K562 (cell line): ENCODE measurements at regions not wholly inside any gene's neighbourhood (a gene's known extent, or its start where the extent isn't known, plus 50 kb on each side); places are given as distances from the start of the nearest gene placed in this dataset.
A peak's percentile ranks its signal among the peaks of the same experiment; 100 is the strongest.

Source experiments
- CGGBP1 ChIP-seq: fragments of 250-450 bp; sonication (Bioruptor Pico); IDR thresholded peaks from 2 replicates; pipeline ENCODE4 v1.9.0; 2021; ENCODE audit warnings: mild to moderate bottlenecking
- DEAF1 ChIP-seq: fragments of 450-650 bp; formaldehyde crosslinking; IDR thresholded peaks from 2 replicates; pipeline ENCODE4 v1.4.0; 2020; ENCODE audit warnings: mild to moderate bottlenecking, moderate library complexity
- ELF1 ChIP-seq: fragments of 200-800 bp; sonication (Bioruptor generic); IDR thresholded peaks from 2 replicates; pipeline ENCODE4 v1.6.1; 2016; ENCODE audit warnings: missing genetic modification characterization, missing compliant biosample characterization
- ESRRA ChIP-seq: fragments of 450-650 bp; IDR thresholded peaks from 2 replicates; pipeline ENCODE4 v1.6.1; 2014; ENCODE audit warnings: low read depth, mild to moderate bottlenecking, moderate library complexity, borderline replicate concordance
- FOXM1 ChIP-seq, 2 experiments: fragments of 450-650 bp in 1 of 2; sonication (generic) in 1 of 2; formaldehyde crosslinking in 1 of 2; IDR thresholded peaks; 2 replicates each; pipeline versions ENCODE4 v1.6.1 to v1.9.0; 2017 to 2022; ENCODE audit warnings: low read depth in 2 of 2, mild to moderate bottlenecking in 2 of 2, missing genetic modification reagents in 1 of 2, moderate library complexity in 1 of 2
- FOXO4 ChIP-seq: fragments of 450-650 bp; formaldehyde crosslinking; IDR thresholded peaks from 2 replicates; pipeline ENCODE4 v1.4.0; 2020; ENCODE audit warnings: mild to moderate bottlenecking, moderate library complexity
- HDAC8 ChIP-seq: fragments of 450-650 bp; IDR thresholded peaks from 2 replicates; pipeline ENCODE4 v1.6.1; 2016; ENCODE audit warnings: mild to moderate bottlenecking, missing genetic modification characterization, moderate library complexity, missing compliant biosample characterization
- IRF2 ChIP-seq: sonication (generic); formaldehyde crosslinking; IDR thresholded peaks from 2 replicates; pipeline ENCODE4 v1.8.1; 2022; ENCODE audit warnings: mild to moderate bottlenecking, missing genetic modification reagents
- KLF16 ChIP-seq: IDR thresholded peaks from 2 replicates; pipeline ENCODE4 v1.6.1; 2016; ENCODE audit warnings: antibody characterized with exemption
- MIER1 ChIP-seq: fragments of 450-650 bp; IDR thresholded peaks from 2 replicates; pipeline ENCODE4 v1.6.1; 2016; ENCODE audit warnings: antibody characterized with exemption, mild to moderate bottlenecking, low read depth
- MITF ChIP-seq: IDR thresholded peaks from 2 replicates; pipeline ENCODE4 v1.6.1; 2014; ENCODE audit warnings: antibody characterized with exemption
- NFIX ChIP-seq: fragments of 250-450 bp; sonication (Bioruptor Pico); IDR thresholded peaks from 2 replicates; pipeline ENCODE4 v1.4.0; 2020; ENCODE audit warnings: low read depth, mild to moderate bottlenecking, moderate library complexity
- NRF1 ChIP-seq, 2 experiments: fragments of 450-650 bp; IDR thresholded peaks in 1 of 2; conservative IDR thresholded peaks in 1 of 2; 2 replicates each; pipeline ENCODE4 v1.6.1; 2014; ENCODE audit warnings: mild to moderate bottlenecking in 2 of 2
- POLR2AphosphoS2 ChIP-seq: IDR thresholded peaks from 2 replicates; pipeline ENCODE4 v1.6.1; 2012; ENCODE audit warnings: low read length, improper control_type of control experiment
- SAP30 ChIP-seq: fragments of 200-600 bp; sonication (generic); IDR thresholded peaks from 2 replicates; pipeline ENCODE4 v1.6.1; 2012; ENCODE audit warnings: borderline replicate concordance, low read depth, mild to moderate bottlenecking, moderate library complexity, low read length, control low read depth, inconsistent platforms; ENCODE audit not compliant: insufficient read depth, poor library complexity, severe bottlenecking
- SNRNP70 ChIP-seq: fragments of 200-400 bp; formaldehyde crosslinking; optimal IDR thresholded peaks from 2 replicates; pipeline ENCODE3; 2017; ENCODE audit warnings: low read depth, low read length
- SREBF2 ChIP-seq: sonication (generic); formaldehyde crosslinking; IDR thresholded peaks from 2 replicates; pipeline ENCODE4 v1.4.0; 2020; ENCODE audit warnings: mild to moderate bottlenecking, missing genetic modification reagents

GRCh38 chr7:131040467-131040932 lies 287.2 kb upstream of the MKLN1 start (continued):
- peak; percentile 79 for TF ChIP-seq DEAF1 (CRISPR knock-in tag)
- no peak for TF ChIP-seq SAP30
- TF ChIP-seq POLR2AphosphoS2: no peak
- no peak for TF ChIP-seq FOXO4 (CRISPR knock-in tag)
- TF ChIP-seq FOXM1 (IDR thresholded peaks at IDR 0.05; ENCODE audit: low read depth): 0 out of 2 replicates have a peak, but pooled peaks have one; percentile 18
- no peak for TF ChIP-seq FOXM1 (CRISPR knock-in tag; IDR thresholded peaks at IDR 0.05; ENCODE audit: low read depth)
- TF ChIP-seq IRF2 (CRISPR knock-in tag): no peak
- 0 out of 2 replicates have a peak, but pooled peaks have one; percentile 15 for TF ChIP-seq ESRRA
- TF ChIP-seq NRF1 (conservative IDR thresholded peaks at IDR 0.05 in 1 of 2, IDR thresholded peaks at IDR 0.05 in 1 of 2): no peak
- no peak for TF ChIP-seq CGGBP1 (CRISPR knock-in tag)
- TF ChIP-seq SREBF2 (CRISPR knock-in tag): no peak
- TF ChIP-seq KLF16: peak; percentile 66; the same call in 1 of the 2 replicates
- TF ChIP-seq MIER1: no peak
- TF ChIP-seq MITF: no peak
- no peak for TF ChIP-seq ELF1 (tag)
- TF ChIP-seq HDAC8: no peak
- no peak for TF ChIP-seq SNRNP70
- TF ChIP-seq NFIX (CRISPR knock-in tag): no peak
